HG03280 (cell line): ENCODE measurements at regions not wholly inside any gene's neighbourhood (a gene's known extent, or its start where the extent isn't known, plus 50 kb on each side); places are given as distances from the start of the nearest gene placed in this dataset.

Source experiments
- ATAC-seq: cut with Tn5 transposase; IDR thresholded peaks from one replicate; pipeline ENCODE4 v1.9.1; 2021; ENCODE audit warnings: mild to moderate bottlenecking, moderate library complexity; ENCODE audit not compliant: unreplicated experiment

- ATAC-seq: no peak
Observed at GRCh38 chr9:97747201-97747965, 50.2 kb upstream of the XPA start.

GRCh38 chr9:97748525-97748924, 51.4 kb upstream of the XPA start:
- ATAC-seq: no peak

GRCh38 chr9:97749928-97750327, 52.8 kb upstream of the XPA start:
- ATAC-seq: no peak

- no peak for ATAC-seq
Observed at GRCh38 chr9:97751531-97751930, 54.4 kb upstream of the XPA start.

GRCh38 chr9:97752274-97752673, 55.1 kb upstream of the XPA start:
- no peak for ATAC-seq

GRCh38 chr9:97753364-97753763, 56.2 kb upstream of the XPA start:
- ATAC-seq: no peak

- no peak for ATAC-seq
Observed at GRCh38 chr9:97753975-97754374, 56.8 kb upstream of the XPA start.

- ATAC-seq: no peak
Observed at GRCh38 chr9:97755618-97756267, 58.6 kb upstream of the XPA start.

- no peak for ATAC-seq
Observed at GRCh38 chr9:97756991-97757390, 59.9 kb upstream of the XPA start.

- no peak for ATAC-seq
Observed at GRCh38 chr9:97758334-97758916, 61.3 kb upstream of the XPA start.

- no peak for ATAC-seq
Observed at GRCh38 chr9:97759581-97760288, 62.6 kb upstream of the XPA start.

- no peak for ATAC-seq
Observed at GRCh38 chr9:97761056-97761598, 64.0 kb upstream of the XPA start.

GRCh38 chr9:97761879-97762278, 64.7 kb upstream of the XPA start:
- ATAC-seq: no peak

- no peak for ATAC-seq
Observed at GRCh38 chr9:97763874-97764273, 66.7 kb upstream of the XPA start.

GRCh38 chr9:97766092-97766491, 69.0 kb upstream of the XPA start:
- no peak for ATAC-seq

- no peak for ATAC-seq
Observed at GRCh38 chr9:97766610-97767009, 69.5 kb upstream of the XPA start.

- ATAC-seq: no peak
Observed at GRCh38 chr9:97767891-97768290, 70.8 kb upstream of the XPA start.

- ATAC-seq: no peak
Observed at GRCh38 chr9:97768746-97769145, 71.6 kb upstream of the XPA start.

GRCh38 chr9:97769208-97769607, 72.1 kb upstream of the XPA start:
- no peak for ATAC-seq

- no peak for ATAC-seq
Observed at GRCh38 chr9:97770808-97771372, 73.8 kb upstream of the XPA start.

- ATAC-seq: no peak
Observed at GRCh38 chr9:97771641-97772040, 74.5 kb upstream of the XPA start.
